Gastroesophageal sphincter (tissue), 4 donors: ENCODE measurements at regions not wholly inside any gene's neighbourhood (a gene's known extent, or its start where the extent isn't known, plus 50 kb on each side); places are given as distances from the start of the nearest gene placed in this dataset.

ENCODE experiments used
- ATAC-seq: fragments of 150-250 bp; one replicate; pipeline ENCODE4 v1.9.1; 2016; ENCODE audit warnings: mild to moderate bottlenecking, moderate library complexity
- H3K27ac ChIP-seq, 4 donors: fragments of 200-600 bp; sonication (generic) in 3 of 4; 1 replicate in 3 of 4; 2 replicates in 1 of 4; pipeline ENCODE4 v1.5.1; 2016 to 2019
- H3K27me3 ChIP-seq: fragments of 200-600 bp; sonication (generic); one replicate; pipeline ENCODE4 v1.5.1; 2019
- H3K36me3 ChIP-seq, 2 donors: fragments of 200-600 bp; sonication (generic); one replicate each; pipeline ENCODE4 v1.5.1; 2019; ENCODE audit warnings: control low read depth in 1 of 2
- H3K4me1 ChIP-seq, 3 donors: fragments of 200-600 bp; sonication (generic); 1 replicate in 2 of 3; 2 replicates in 1 of 3; pipeline ENCODE4 v1.5.1; 2016 to 2019; ENCODE audit warnings: control low read depth in 2 of 3
- H3K4me3 ChIP-seq, 2 donors: fragments of 200-600 bp; sonication (generic); one replicate each; pipeline ENCODE4 v1.5.1; 2019; ENCODE audit warnings: mild to moderate bottlenecking in 1 of 2, moderate library complexity in 1 of 2
- H3K9me3 ChIP-seq, 3 donors: fragments of 200-600 bp; sonication (generic); one replicate each; pipeline ENCODE4 v1.5.1; 2017 to 2019; ENCODE audit warnings: control low read depth in 2 of 3
- EP300 ChIP-seq: sonication (generic); formaldehyde crosslinking; IDR thresholded peaks from one replicate; pipeline ENCODE4 v1.6.1; 2017; ENCODE audit warnings: antibody characterized with exemption, mild to moderate bottlenecking
- POLR2A ChIP-seq, 2 donors: fragments of 450-650 bp; IDR thresholded peaks; one replicate each; pipeline ENCODE4 v1.6.1; 2017; ENCODE audit warnings: antibody characterized with exemption in 2 of 2, mild to moderate bottlenecking in 2 of 2, moderate library complexity in 1 of 2
- POLR2AphosphoS5 ChIP-seq: sonication (generic); formaldehyde crosslinking; IDR thresholded peaks from one replicate; pipeline ENCODE4 v1.6.1; 2017; ENCODE audit warnings: antibody characterized with exemption
- WGBS, 2 donors: methylation state at CpG; one replicate each; pipeline ENCODE4 v1.1.5; 2018; ENCODE audit warnings: low coverage in 1 of 2; 5-methylcytosine and 5-hydroxymethylcytosine counted together
- TF ChIP-seq, protein P1 (sequence below), 4 experiments: fragments of 200-600 bp in 2 of 4; fragments of 450-650 bp in 2 of 4; sonication (generic) in 1 of 4; IDR thresholded peaks; one replicate each; pipeline ENCODE4 v1.5.1; 2017 to 2019; ENCODE audit warnings: antibody characterized with exemption in 4 of 4, mild to moderate bottlenecking in 2 of 4, moderate library complexity in 2 of 4

DNA sequence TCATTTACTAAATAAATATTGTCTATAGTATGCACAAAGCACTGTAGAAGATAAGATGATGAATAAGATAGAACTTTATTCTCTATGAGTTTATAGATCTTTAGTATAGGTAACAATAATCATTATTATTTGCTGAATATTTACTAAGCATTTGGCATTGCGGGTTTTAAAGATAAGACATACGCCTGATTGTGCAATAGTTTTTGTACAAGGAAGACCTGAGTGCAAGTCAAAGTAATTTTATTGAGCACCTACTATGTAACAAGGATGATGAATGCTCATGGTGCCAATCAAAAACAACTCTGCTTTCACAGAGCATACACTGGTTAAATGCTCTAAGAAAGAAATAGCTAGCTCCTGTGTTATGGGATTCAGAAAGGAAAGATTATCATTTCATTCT lies 1461.7 kb upstream of the FLRT2 start:
- no peaks in the 10 kb centered on the region for H3K36me3 ChIP-seq
- 100% methylated on average over 2 of the region's 2 CpGs for WGBS, 2 donors
- no peak for ATAC-seq
- TF ChIP-seq EP300 = no peak
- no peaks in the 10 kb centered on the region for H3K27me3 ChIP-seq
- H3K4me3 ChIP-seq = no peak overlapping the region
- H3K4me1 ChIP-seq = no peaks in the 10 kb centered on the region
- no peaks in the 10 kb centered on the region for H3K9me3 ChIP-seq
- no peak overlapping the region for H3K27ac ChIP-seq

DNA sequence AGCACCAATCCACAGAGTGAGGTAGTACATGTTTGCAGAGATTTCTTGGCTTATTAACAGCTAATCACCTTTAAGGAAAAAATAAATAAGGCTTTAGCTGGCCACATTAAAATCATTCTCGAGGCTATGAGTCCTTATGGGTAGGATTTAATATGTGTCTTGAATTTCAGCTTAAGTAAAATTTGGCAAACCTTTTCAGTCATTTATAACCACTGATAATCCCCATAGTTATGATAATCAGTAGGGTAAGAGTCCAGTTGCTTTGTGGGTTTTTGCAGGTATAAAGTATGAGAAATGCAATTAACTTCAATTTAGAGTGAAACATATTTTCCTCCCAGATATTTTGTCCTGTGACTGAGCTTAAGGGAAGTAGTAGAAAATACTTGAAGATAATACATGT lies 1458.9 kb upstream of the FLRT2 start:
- no peak for ATAC-seq
- no peaks in the 10 kb centered on the region for H3K27me3 ChIP-seq
- no peak for TF ChIP-seq EP300
- TF ChIP-seq POLR2A (IDR thresholded peaks at IDR 0.05) = no peak
- TF ChIP-seq POLR2AphosphoS5 = no peak
- TF ChIP-seq, protein P1, sequence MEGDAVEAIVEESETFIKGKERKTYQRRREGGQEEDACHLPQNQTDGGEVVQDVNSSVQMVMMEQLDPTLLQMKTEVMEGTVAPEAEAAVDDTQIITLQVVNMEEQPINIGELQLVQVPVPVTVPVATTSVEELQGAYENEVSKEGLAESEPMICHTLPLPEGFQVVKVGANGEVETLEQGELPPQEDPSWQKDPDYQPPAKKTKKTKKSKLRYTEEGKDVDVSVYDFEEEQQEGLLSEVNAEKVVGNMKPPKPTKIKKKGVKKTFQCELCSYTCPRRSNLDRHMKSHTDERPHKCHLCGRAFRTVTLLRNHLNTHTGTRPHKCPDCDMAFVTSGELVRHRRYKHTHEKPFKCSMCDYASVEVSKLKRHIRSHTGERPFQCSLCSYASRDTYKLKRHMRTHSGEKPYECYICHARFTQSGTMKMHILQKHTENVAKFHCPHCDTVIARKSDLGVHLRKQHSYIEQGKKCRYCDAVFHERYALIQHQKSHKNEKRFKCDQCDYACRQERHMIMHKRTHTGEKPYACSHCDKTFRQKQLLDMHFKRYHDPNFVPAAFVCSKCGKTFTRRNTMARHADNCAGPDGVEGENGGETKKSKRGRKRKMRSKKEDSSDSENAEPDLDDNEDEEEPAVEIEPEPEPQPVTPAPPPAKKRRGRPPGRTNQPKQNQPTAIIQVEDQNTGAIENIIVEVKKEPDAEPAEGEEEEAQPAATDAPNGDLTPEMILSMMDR (IDR thresholded peaks at IDR 0.05) = no peak

DNA sequence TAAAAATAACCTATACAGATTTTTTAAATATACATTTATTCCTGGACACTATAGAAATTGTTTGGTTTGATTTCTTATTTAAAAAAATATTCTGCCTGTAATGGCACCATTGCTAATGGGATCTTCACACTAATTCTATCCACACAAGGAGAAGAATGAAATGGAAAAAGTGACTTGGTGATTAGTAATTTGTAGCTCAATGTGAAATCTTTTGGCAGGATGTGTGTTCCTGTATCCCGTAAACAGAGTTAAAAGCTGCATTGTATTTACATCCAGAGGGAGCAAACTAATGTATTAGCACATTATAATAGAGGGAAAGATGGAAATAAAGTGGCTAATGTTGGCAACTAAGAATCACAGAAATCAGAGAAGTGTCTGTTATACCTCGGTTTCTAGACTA lies 1455.3 kb upstream of the FLRT2 start:
- no peak for ATAC-seq
- no peak overlapping the region for H3K4me3 ChIP-seq
- H3K4me1 ChIP-seq = no peaks in the 10 kb centered on the region
- no peak overlapping the region for H3K27ac ChIP-seq
- TF ChIP-seq EP300 (no peak), POLR2AphosphoS5 (no peak), POLR2A (IDR thresholded peaks at IDR 0.05) (no peak)
- TF ChIP-seq, protein P1 (IDR thresholded peaks at IDR 0.05) = no peak
- no peaks in the 10 kb centered on the region for H3K9me3 ChIP-seq
- 44 to 59% methylated on average over 2 of the region's 2 CpGs for WGBS, 2 donors
- H3K36me3 ChIP-seq = no peaks in the 10 kb centered on the region
- no peaks in the 10 kb centered on the region for H3K27me3 ChIP-seq

More for the DNA sequence above, 1458.9 kb upstream of the FLRT2 start:
- Histone ChIP-seq H3K4me1 (no peaks in the 10 kb centered on the region), H3K36me3 (no peaks in the 10 kb centered on the region), H3K27ac (no peak overlapping the region), H3K9me3 (no peaks in the 10 kb centered on the region), H3K4me3 (no peak overlapping the region)
- WGBS, 2 donors = 64 to 100% methylated on average over 1 of the region's 1 CpG

DNA sequence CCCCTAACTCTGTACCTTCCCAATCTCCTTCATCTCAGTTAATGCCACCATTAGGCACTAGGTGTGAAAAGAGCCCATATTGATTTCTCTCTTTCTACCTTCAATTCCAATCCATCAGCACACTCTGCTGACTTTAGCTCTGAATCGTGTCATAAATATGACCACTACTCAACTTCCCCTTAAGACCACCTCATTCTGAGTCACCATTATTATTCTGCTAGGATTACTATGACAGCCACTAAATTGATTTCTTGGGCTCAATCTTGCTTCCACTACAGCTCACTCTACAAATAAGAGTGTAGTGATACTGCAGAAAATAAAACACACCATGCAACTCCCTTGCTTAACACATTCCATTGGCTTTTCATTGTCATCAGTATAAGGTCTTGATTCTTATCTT lies 1449.0 kb upstream of the FLRT2 start:
- Histone ChIP-seq H3K4me1 (peaks cover 0 to 6% (median 0%) of the 10 kb centered on the region in 3 donors), H3K36me3 (no peaks in the 10 kb centered on the region), H3K27me3 (no peaks in the 10 kb centered on the region), H3K4me3 (no peak overlapping the region), H3K27ac (no peak overlapping the region), H3K9me3 (no peaks in the 10 kb centered on the region)
- no peak for ATAC-seq
- TF ChIP-seq POLR2AphosphoS5 (no peak), POLR2A (IDR thresholded peaks at IDR 0.05) (no peak), EP300 (no peak)
- TF ChIP-seq, protein P1 (IDR thresholded peaks at IDR 0.05) = no peak
- 81 to 93% methylated on average over 1 of the region's 1 CpG for WGBS, 2 donors

DNA sequence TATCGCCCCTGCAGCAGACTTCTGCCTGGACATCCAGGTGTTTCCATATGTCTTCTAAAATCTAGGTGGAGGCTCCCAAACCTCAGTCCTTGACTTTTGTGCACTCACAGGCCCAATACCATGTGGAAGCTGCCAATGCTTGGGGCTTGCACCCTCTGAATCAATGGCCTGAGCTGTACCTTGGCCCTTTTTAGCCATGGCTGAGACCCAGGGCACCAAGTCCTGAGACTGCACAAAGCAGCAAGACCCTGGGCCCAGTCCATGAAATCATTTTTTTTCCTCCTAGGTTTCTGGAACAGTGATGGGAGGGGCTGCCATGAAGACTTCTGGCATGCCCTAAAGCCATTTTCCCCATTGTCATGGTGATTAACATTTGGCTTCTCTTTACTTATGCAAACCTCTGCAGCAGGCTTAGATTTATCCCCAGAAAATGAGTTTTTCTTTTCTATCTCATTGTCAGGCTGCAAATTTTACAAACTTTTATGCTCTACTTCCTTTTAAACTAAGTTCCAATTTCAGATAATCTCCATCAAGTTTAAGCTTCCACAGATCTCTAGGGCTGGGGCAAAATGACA lies 1445.8 kb upstream of the FLRT2 start:
- ATAC-seq = no peak
- whole genome bisulfite sequencing, 2 donors = 100% methylated on average over 1 of the region's 1 CpG; no CpG with 5 or more reads in 1 of the 2 donors
- Histone ChIP-seq H3K9me3 (no peaks in the 10 kb centered on the region), H3K36me3 (no peaks in the 10 kb centered on the region), H3K27ac (no peak overlapping the region), H3K4me1 (peaks cover 0 to 13% (median 0%) of the 10 kb centered on the region in 3 donors), H3K4me3 (no peak overlapping the region), H3K27me3 (no peaks in the 10 kb centered on the region)
- TF ChIP-seq EP300 (no peak), POLR2AphosphoS5 (no peak), POLR2A (IDR thresholded peaks at IDR 0.05) (no peak)
- TF ChIP-seq, protein P1 (IDR thresholded peaks at IDR 0.05) = no peak
